Breast epithelium (tissue), 3 donors: ENCODE measurements at regions not wholly inside any gene's neighbourhood (a gene's known extent, or its start where the extent isn't known, plus 50 kb on each side); places are given as distances from the start of the nearest gene placed in this dataset.

ENCODE experiments used
- POLR2A ChIP-seq: fragments of 450-650 bp; IDR thresholded peaks from one replicate; pipeline ENCODE4 v1.6.1; 2016; ENCODE audit warnings: antibody characterized with exemption, mild to moderate bottlenecking, moderate library complexity
- POLR2AphosphoS5 ChIP-seq, 3 donors: sonication (generic); formaldehyde crosslinking; IDR thresholded peaks; one replicate each; pipeline ENCODE4 v1.6.1; 2017; ENCODE audit warnings: antibody characterized with exemption in 3 of 3
- TF ChIP-seq, protein P1 (sequence below), 3 donors: fragments of 450-650 bp; IDR thresholded peaks; one replicate each; pipeline ENCODE4 v1.5.1; 2016 to 2017; ENCODE audit warnings: antibody characterized with exemption in 3 of 3, mild to moderate bottlenecking in 3 of 3, moderate library complexity in 3 of 3

DNA sequence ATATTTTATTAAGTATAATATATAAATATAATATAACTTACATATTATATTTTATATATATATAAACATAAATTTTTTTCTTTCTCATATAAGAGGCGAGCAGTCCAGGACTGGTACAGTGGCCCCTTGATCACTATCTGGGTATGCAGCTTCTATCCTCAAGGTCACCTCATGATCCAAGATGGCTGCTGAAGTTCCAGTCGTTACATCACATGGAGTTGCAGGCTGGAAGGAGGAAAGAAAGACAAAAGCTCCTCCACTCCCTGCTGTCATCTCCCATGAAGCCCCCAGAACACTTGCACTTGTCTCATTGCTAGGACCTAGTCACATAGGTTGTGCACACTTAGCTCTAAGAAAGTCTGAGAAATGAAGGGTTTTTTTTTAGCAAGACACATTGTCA, 145.1 kb upstream of the SLC1A4 start:
- TF ChIP-seq, protein P1, sequence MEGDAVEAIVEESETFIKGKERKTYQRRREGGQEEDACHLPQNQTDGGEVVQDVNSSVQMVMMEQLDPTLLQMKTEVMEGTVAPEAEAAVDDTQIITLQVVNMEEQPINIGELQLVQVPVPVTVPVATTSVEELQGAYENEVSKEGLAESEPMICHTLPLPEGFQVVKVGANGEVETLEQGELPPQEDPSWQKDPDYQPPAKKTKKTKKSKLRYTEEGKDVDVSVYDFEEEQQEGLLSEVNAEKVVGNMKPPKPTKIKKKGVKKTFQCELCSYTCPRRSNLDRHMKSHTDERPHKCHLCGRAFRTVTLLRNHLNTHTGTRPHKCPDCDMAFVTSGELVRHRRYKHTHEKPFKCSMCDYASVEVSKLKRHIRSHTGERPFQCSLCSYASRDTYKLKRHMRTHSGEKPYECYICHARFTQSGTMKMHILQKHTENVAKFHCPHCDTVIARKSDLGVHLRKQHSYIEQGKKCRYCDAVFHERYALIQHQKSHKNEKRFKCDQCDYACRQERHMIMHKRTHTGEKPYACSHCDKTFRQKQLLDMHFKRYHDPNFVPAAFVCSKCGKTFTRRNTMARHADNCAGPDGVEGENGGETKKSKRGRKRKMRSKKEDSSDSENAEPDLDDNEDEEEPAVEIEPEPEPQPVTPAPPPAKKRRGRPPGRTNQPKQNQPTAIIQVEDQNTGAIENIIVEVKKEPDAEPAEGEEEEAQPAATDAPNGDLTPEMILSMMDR (IDR thresholded peaks at IDR 0.05): no peak
- no peak for TF ChIP-seq POLR2A
- no peak for TF ChIP-seq POLR2AphosphoS5 (IDR thresholded peaks at IDR 0.05)
